HCT116 (cell line): ENCODE measurements at regions not wholly inside any gene's neighbourhood (a gene's known extent, or its start where the extent isn't known, plus 50 kb on each side); places are given as distances from the start of the nearest gene placed in this dataset.

Experiments
- ATAC-seq: fragments of 200-7000 bp; cut with Tn5 transposase; 2 replicates; pipeline ENCODE4 v1.9.1; 2020; ENCODE audit warnings: mild to moderate bottlenecking, moderate library complexity
- BruUV-seq: library from RNA; stranded (reverse); fragments of 400-500 nt; replicated peaks from 2 replicates; lab custom pipeline; 2021; lab: Mats Ljungman, UMichigan
- CTCF ChIA-PET: fragments of 300-600 bp; sonication (Branson Sonifier 250); formaldehyde crosslinking; loops from one replicate; lab custom pipeline; 2021; ENCODE audit warnings: antibody characterized with exemption; lab: Charles Lee
- POLR2A ChIA-PET: fragments of 300-600, 350-600 bp; sonication (Branson Sonifier 250); formaldehyde crosslinking; loops from one replicate; lab custom pipeline; 2021; ENCODE audit warnings: antibody characterized with exemption; lab: Charles Lee
- RAD21 ChIA-PET, 2 experiments: fragments of 300-600 bp; sonication (Branson Sonifier 250); formaldehyde crosslinking; loops; one replicate each; lab custom pipeline; 2023; ENCODE audit warnings: low total read pairs in 2 of 2; ENCODE audit not compliant: uncharacterized antibody in 2 of 2, unreplicated experiment in 2 of 2, low non-redundant PET in 1 of 2; lab: Charles Lee
- DNase-seq: peaks from one replicate; pipeline ENCODE4 v3.0.0-alpha.2; 2010; ENCODE audit warnings: low read depth, low spot score
- H2AFZ ChIP-seq: fragments of 200-600 bp; shearing (Covaris generic), sonication (generic); 2 replicates; pipeline ENCODE4 v1.6.1; 2017; ENCODE audit warnings: low read depth, mixed run types, mixed read lengths, antibody characterized with exemption, low read length; ENCODE audit not compliant: poor library complexity, severe bottlenecking
- H3K27ac ChIP-seq: 2 replicates; pipeline ENCODE4 v1.5.1; 2012; ENCODE audit warnings: low read depth, low read length
- H3K27me3 ChIP-seq: fragments of 200-600 bp; sonication (generic); 2 replicates; pipeline ENCODE4 v1.6.1; 2016; ENCODE audit warnings: mixed run types, low read length, mixed read lengths; ENCODE audit not compliant: insufficient read depth
- H3K36me3 ChIP-seq, 2 experiments: fragments of 200-500 bp in 1 of 2; fragments of 200-600 bp in 1 of 2; sonication (Bioruptor generic) in 1 of 2; sonication (generic) in 1 of 2; 2 replicates each; pipeline versions ENCODE4 v1.5.1 to v1.6.1; 2014 to 2016; ENCODE audit warnings: low read length in 2 of 2, inconsistent platforms in 1 of 2, mixed read lengths in 1 of 2, mixed run types in 1 of 2; ENCODE audit not compliant: insufficient read depth in 2 of 2, control insufficient read depth in 1 of 2
- H3K4me1 ChIP-seq, 2 experiments: fragments of 200-600 bp in 1 of 2; sonication (generic) in 1 of 2; 2 replicates each; pipeline versions ENCODE4 v1.5.1 to v1.6.1; 2012 to 2017; ENCODE audit warnings: low read length in 2 of 2, inconsistent platforms in 1 of 2, mild to moderate bottlenecking in 1 of 2, mixed read lengths in 1 of 2, mixed run types in 1 of 2, moderate library complexity in 1 of 2; ENCODE audit not compliant: insufficient read depth in 2 of 2, control insufficient read depth in 1 of 2
- H3K4me2 ChIP-seq: fragments of 200-600 bp; sonication (generic); 2 replicates; pipeline ENCODE4 v1.6.1; 2017; ENCODE audit warnings: mixed run types, low read length, mixed read lengths
- H3K4me3 ChIP-seq, 2 experiments: fragments of 200-600 bp in 1 of 2; sonication (generic) in 1 of 2; replicated peaks in 1 of 2; 2 replicates each; pipeline ENCODE4 v1.5.1; 2011 to 2016; ENCODE audit warnings: low read length in 2 of 2, control low read depth in 1 of 2, low read depth in 1 of 2, mild to moderate bottlenecking in 1 of 2, mixed read lengths in 1 of 2, mixed run types in 1 of 2
- H3K79me2 ChIP-seq: fragments of 200-600 bp; sonication (generic); 2 replicates; pipeline ENCODE4 v1.6.1; 2017; ENCODE audit warnings: mild to moderate bottlenecking, mixed run types, low read length, moderate library complexity, mixed read lengths; ENCODE audit not compliant: insufficient read depth
- H3K9ac ChIP-seq: fragments of 200-600 bp; sonication (generic); 2 replicates; pipeline ENCODE4 v1.6.1; 2016; ENCODE audit warnings: low read length, mixed read lengths
- H3K9me2 ChIP-seq: fragments of 200-600 bp; sonication (generic), shearing (Covaris generic); 2 replicates; pipeline ENCODE4 v1.6.1; 2017; ENCODE audit warnings: mixed run types, mild to moderate bottlenecking, moderate library complexity; ENCODE audit not compliant: insufficient read depth
- H3K9me3 ChIP-seq, 2 experiments: fragments of 200-500 bp in 1 of 2; fragments of 200-600 bp in 1 of 2; sonication (Bioruptor generic) in 1 of 2; sonication (generic) in 1 of 2; 2 replicates each; pipeline ENCODE4 v1.6.1; 2014 to 2017; ENCODE audit warnings: low read length in 2 of 2, mixed read lengths in 2 of 2, inconsistent platforms in 1 of 2, low read depth in 1 of 2, mild to moderate bottlenecking in 1 of 2, mixed run types in 1 of 2, moderate library complexity in 1 of 2; ENCODE audit not compliant: control insufficient read depth in 1 of 2, insufficient read depth in 1 of 2
- H4K20me1 ChIP-seq: fragments of 200-600 bp; sonication (generic), shearing (Covaris generic); 2 replicates; pipeline ENCODE4 v1.6.1; 2017; ENCODE audit warnings: mixed run types, mild to moderate bottlenecking, moderate library complexity; ENCODE audit not compliant: insufficient read depth
- CEBPB ChIP-seq: IDR thresholded peaks from 2 replicates; pipeline ENCODE4 v1.6.1; 2012; ENCODE audit warnings: low read depth
- EGR1 ChIP-seq: IDR thresholded peaks from 2 replicates; pipeline ENCODE4 v1.6.1; 2012; ENCODE audit warnings: low read depth
- ELF1 ChIP-seq: IDR thresholded peaks from 2 replicates; pipeline ENCODE4 v1.6.1; 2012; ENCODE audit warnings: low read depth, borderline replicate concordance
- EZH2 ChIP-seq: fragments of 200-600 bp; sonication (generic); IDR thresholded peaks from 2 replicates; pipeline ENCODE4 v1.6.1; 2017; ENCODE audit warnings: antibody characterized with exemption, mixed run types
- EZH2phosphoT487 ChIP-seq: fragments of 200-600 bp; IDR thresholded peaks from 2 replicates; pipeline ENCODE4 v1.6.1; 2018; ENCODE audit warnings: antibody characterized with exemption, borderline replicate concordance
- FOSL1 ChIP-seq: IDR thresholded peaks from 2 replicates; pipeline ENCODE4 v1.6.1; 2012; ENCODE audit warnings: low read depth
- JUND ChIP-seq: IDR thresholded peaks from 2 replicates; pipeline ENCODE4 v1.6.1; 2012
- MAX ChIP-seq: IDR thresholded peaks from 2 replicates; pipeline ENCODE4 v1.6.1; 2012
- POLR2AphosphoS5 ChIP-seq: IDR thresholded peaks from 2 replicates; pipeline ENCODE4 v1.6.1; 2011; ENCODE audit warnings: mild to moderate bottlenecking, low read depth, low read length, moderate library complexity
- RAD21 ChIP-seq: IDR thresholded peaks from 2 replicates; pipeline ENCODE4 v1.6.1; 2012; ENCODE audit warnings: low read depth, mild to moderate bottlenecking
- REST ChIP-seq: IDR thresholded peaks from 2 replicates; pipeline ENCODE4 v1.6.1; 2012; ENCODE audit warnings: low read depth
- SIN3A ChIP-seq: IDR thresholded peaks from 2 replicates; pipeline ENCODE4 v1.6.1; 2012; ENCODE audit warnings: low read depth
- ZNF274 ChIP-seq: fragments of 200-500 bp; sonication (Bioruptor generic); IDR thresholded peaks from 2 replicates; pipeline ENCODE4 v1.6.1; 2014; ENCODE audit warnings: mild to moderate bottlenecking, low read depth, low read length, inconsistent platforms
- intact Hi-C: fragments of 100-400 bp; cut with micrococcal nuclease; formaldehyde crosslinking; loops from 2 replicates; pipeline ENCODE4 v1.10.0; 2022

- Histone ChIP-seq H3K9me2 (no peaks in the 10 kb centered on the region), H2AFZ (no peak overlapping the region), H3K27me3 (no peaks in the 10 kb centered on the region), H3K4me1 (no peaks in the 10 kb centered on the region), H3K4me3 (no peak overlapping the region), H3K9me3 (no peaks in the 10 kb centered on the region), H4K20me1 (no peaks in the 10 kb centered on the region), H3K79me2 (no peaks in the 10 kb centered on the region), H3K36me3 (no peaks in the 10 kb centered on the region), H3K4me2 (no peak overlapping the region), H3K9ac (no peak overlapping the region), H3K27ac (no peak overlapping the region)
- TF ChIP-seq JUND (no peak), POLR2AphosphoS5 (no peak)
- ChIA-PET CTCF (no interaction called here), POLR2A (no interaction called here), RAD21 (no interaction called here)
- intact Hi-C loops, result no loop called here
- ATAC-seq, result no peak
- BruUV-seq, result no TSS peak
- DNase-seq, result no peak
Observed at GRCh38 chr4:126697748-126698147, 935.0 kb upstream of the INTU start.

GRCh38 chr4:126698224-126698623 is 934.5 kb upstream of the INTU start:
- no peak overlapping the region for H3K4me2 ChIP-seq
- H3K79me2 ChIP-seq, result no peaks in the 10 kb centered on the region
- intact Hi-C loops, result no loop called here
- no peaks in the 10 kb centered on the region for H3K9me2 ChIP-seq
- H4K20me1 ChIP-seq, result no peaks in the 10 kb centered on the region
- no peak overlapping the region for H3K9ac ChIP-seq
- H3K27me3 ChIP-seq, result no peaks in the 10 kb centered on the region
- ChIA-PET CTCF (no interaction called here), RAD21 (no interaction called here), POLR2A (no interaction called here)
- H3K4me3 ChIP-seq, result no peak overlapping the region
- no TSS peak for BruUV-seq
- TF ChIP-seq REST (no peak), CEBPB (no peak), ELF1 (no peak), FOSL1 (no peak), EGR1 (no peak), EZH2phosphoT487 (no peak), ZNF274 (no peak), EZH2 (no peak), SIN3A (no peak), MAX (no peak), POLR2AphosphoS5 (no peak), RAD21 (no peak)
- no peak for DNase-seq
- no peaks in the 10 kb centered on the region for H3K36me3 ChIP-seq
- no peaks in the 10 kb centered on the region for H3K4me1 ChIP-seq
- no peak overlapping the region for H2AFZ ChIP-seq
- no peak overlapping the region for H3K27ac ChIP-seq
- no peak for ATAC-seq
- no peaks in the 10 kb centered on the region for H3K9me3 ChIP-seq
